ENCODE measurements at regions not wholly inside any gene's neighbourhood (a gene's known extent, or its start where the extent isn't known, plus 50 kb on each side); places are given as distances from the start of the nearest gene placed in this dataset.

- Histone ChIP-seq H3K27me3 (no peaks in the 10 kb centered on the region), H3K27ac (no peak overlapping the region), H3K36me3 (no peaks in the 10 kb centered on the region), H3K4me3 (no peak overlapping the region), H3K9me3 (no peaks in the 10 kb centered on the region), H3K4me1 (no peaks in the 10 kb centered on the region)
- 81% methylated on average over 4 of the region's 4 CpGs for WGBS (ENCODE audit: insufficient coverage, low coverage, low lambda C conversion rate, missing lambda C conversion rate)
- intact Hi-C loops (cut with DNase I) = no loop called here
- TF ChIP-seq POLR2A (IDR thresholded peaks at IDR 0.05) = no peak
- no peak for TF ChIP-seq CTCF (IDR thresholded peaks at IDR 0.05)
- ATAC-seq (no peak), DNase-seq (no peak)
These were observed 143.3 kb downstream of the KCNRG start for GRCh38 chr13:50158385-50159165.

GRCh38 chr13:50159607-50160006, 144.4 kb downstream of the KCNRG start:
- 32% methylated on average over 1 of the region's 1 CpG for WGBS (ENCODE audit: insufficient coverage, low coverage, low lambda C conversion rate, missing lambda C conversion rate)
- TF ChIP-seq POLR2A (IDR thresholded peaks at IDR 0.05) (no peak), CTCF (IDR thresholded peaks at IDR 0.05) (no peak)

GRCh38 chr13:50161052-50161451, 145.8 kb downstream of the KCNRG start:
- no peak overlapping the region for H3K27ac ChIP-seq
- intact Hi-C loops (cut with DNase I) = no loop called here
- 18% methylated on average over 2 of the region's 2 CpGs for WGBS (ENCODE audit: insufficient coverage, low coverage, low lambda C conversion rate, missing lambda C conversion rate)
- no peak overlapping the region for H3K4me3 ChIP-seq
- TF ChIP-seq POLR2A (IDR thresholded peaks at IDR 0.05) (no peak), CTCF (IDR thresholded peaks at IDR 0.05) (no peak)
- H3K27me3 ChIP-seq = no peaks in the 10 kb centered on the region
- DNase-seq (peak in 1 of 3 donors; percentile 50), ATAC-seq (peak; percentile 64 to 87 (median 83))
- no peaks in the 10 kb centered on the region for H3K9me3 ChIP-seq
- H3K36me3 ChIP-seq = no peaks in the 10 kb centered on the region
- H3K4me1 ChIP-seq = no peaks in the 10 kb centered on the region

More at GRCh38 chr13:50159607-50160006, 144.4 kb downstream of the KCNRG start:
- Histone ChIP-seq H3K4me3 (no peak overlapping the region), H3K4me1 (no peaks in the 10 kb centered on the region), H3K9me3 (no peaks in the 10 kb centered on the region), H3K27ac (no peak overlapping the region), H3K36me3 (no peaks in the 10 kb centered on the region), H3K27me3 (no peaks in the 10 kb centered on the region)
- ATAC-seq = no peak
- intact Hi-C loops (cut with DNase I) = no loop called here
- no peak for DNase-seq

GRCh38 chr13:50162001-50162400, 146.8 kb downstream of the KCNRG start:
- TF ChIP-seq POLR2A (IDR thresholded peaks at IDR 0.05) (no peak), CTCF (IDR thresholded peaks at IDR 0.05) (no peak)
- no peak overlapping the region for H3K4me3 ChIP-seq

More at GRCh38 chr13:50162001-50162400, 146.8 kb downstream of the KCNRG start:
- Histone ChIP-seq H3K4me1 (no peaks in the 10 kb centered on the region), H3K27ac (no peak overlapping the region), H3K27me3 (no peaks in the 10 kb centered on the region), H3K36me3 (no peaks in the 10 kb centered on the region), H3K9me3 (no peaks in the 10 kb centered on the region)
- ATAC-seq (no peak), DNase-seq (no peak)
- intact Hi-C loops (cut with DNase I) = no loop called here
- WGBS (ENCODE audit: insufficient coverage, low coverage, low lambda C conversion rate, missing lambda C conversion rate) = 74% methylated on average over 4 of the region's 4 CpGs
